ENCODE measurements at regions not wholly inside any gene's neighbourhood (a gene's known extent, or its start where the extent isn't known, plus 50 kb on each side); places are given as distances from the start of the nearest gene placed in this dataset.

GRCh38 chr18:30298769-30299168 lies 743.8 kb downstream of the DSC3 start:
- Histone ChIP-seq H4K20me1 (replicated peaks in 1 of 2; ENCODE audit: control insufficient read depth in 1 of 2, insufficient read depth in 2 of 2, low read length in 2 of 2) (no peaks in the 10 kb centered on the region), H2BK15ac (ENCODE audit: low read length) (no peak overlapping the region), H4K91ac (replicated peaks; ENCODE audit: insufficient read length, low read length) (no peak overlapping the region), H4K8ac (ENCODE audit: extremely low read depth, insufficient read depth, low read length) (no peak overlapping the region), H3K9ac (replicated peaks in 1 of 4; ENCODE audit: extremely low read depth in 1 of 4, low read depth in 3 of 4, low read length in 3 of 4) (no peak overlapping the region), H3K4ac (replicated peaks; ENCODE audit: insufficient read length, low read depth, low read length) (no peak overlapping the region), H3K4me2 (ENCODE audit: insufficient read depth in 1 of 2, low read depth in 2 of 2, low read length in 2 of 2) (no peak overlapping the region), H3K23me2 (ENCODE audit: low read depth, low read length) (no peaks in the 10 kb centered on the region), H3K27me3 (replicated peaks in 1 of 4; ENCODE audit: control insufficient read depth in 3 of 4, extremely low read depth in 1 of 4, insufficient read depth in 3 of 4, low read length in 3 of 4) (no peaks in the 10 kb centered on the region), H3K79me1 (ENCODE audit: low read depth, low read length) (no peaks in the 10 kb centered on the region), H3K4me3 (ENCODE audit: extremely low read depth in 1 of 4, insufficient read depth in 2 of 4, low read depth in 3 of 4, low read length in 4 of 4) (no peak overlapping the region), H2BK20ac (ENCODE audit: low read length) (no peak overlapping the region), H3K4me1 (replicated peaks in 1 of 4; ENCODE audit: control insufficient read depth in 3 of 4, insufficient read depth in 4 of 4, low read length in 3 of 4) (no peaks in the 10 kb centered on the region), H4K5ac (ENCODE audit: insufficient read length, low read depth, low read length) (no peak overlapping the region), H3K79me2 (ENCODE audit: control insufficient read depth in 1 of 2, insufficient read depth in 2 of 2, low read length in 2 of 2) (no peaks in the 10 kb centered on the region), H3K56ac (replicated peaks; ENCODE audit: insufficient read length, low read depth, low read length) (no peak overlapping the region), H3K36me3 (ENCODE audit: control insufficient read depth in 2 of 4, insufficient read depth in 4 of 4, low read length in 3 of 4) (no peaks in the 10 kb centered on the region), H3K23ac (ENCODE audit: insufficient read length) (no peak overlapping the region), H2BK5ac (ENCODE audit: low read depth, low read length) (no peak overlapping the region), H2AK5ac (ENCODE audit: low read depth, low read length) (no peak overlapping the region), H3K27ac (ENCODE audit: low read depth, low read length) (no peak overlapping the region), H3K9me3 (ENCODE audit: insufficient read depth in 2 of 2, low read depth in 1 of 2, low read length in 1 of 2) (no peaks in the 10 kb centered on the region), H3K18ac (ENCODE audit: extremely low read depth, low read length) (no peak overlapping the region), H2BK120ac (replicated peaks; ENCODE audit: low read depth, low read length) (no peak overlapping the region), H2BK12ac (ENCODE audit: low read depth, low read length) (no peak overlapping the region), H3K14ac (ENCODE audit: insufficient read length) (no peak overlapping the region), H2AFZ (ENCODE audit: low read length) (no peak overlapping the region)
- DNase-seq (ENCODE audit: low read depth in 1 of 2, low spot score in 2 of 2) (no peak), FAIRE-seq (no peak)
- TF ChIP-seq EP300 (IDR thresholded peaks at IDR 0.05; ENCODE audit: borderline replicate concordance in 1 of 2, low read depth in 2 of 2, low read length in 2 of 2), result no peak
- no peak for TF ChIP-seq YY1 (IDR thresholded peaks at IDR 0.05; ENCODE audit: low read depth, low read length)
- TF ChIP-seq ATF2 (IDR thresholded peaks at IDR 0.05; ENCODE audit: low read length), result no peak
- no peak for TF ChIP-seq CREB1 (IDR thresholded peaks at IDR 0.05)
- TF ChIP-seq HDAC6 (IDR thresholded peaks at IDR 0.05; ENCODE audit: low read depth, low read length), result no peak
- no peak for TF ChIP-seq KDM1A (IDR thresholded peaks at IDR 0.05; ENCODE audit: borderline replicate concordance, low read length)
- no peak for TF ChIP-seq CHD2 (IDR thresholded peaks at IDR 0.05; ENCODE audit: low read length)
- TF ChIP-seq CHD1 (IDR thresholded peaks at IDR 0.05; ENCODE audit: low read depth, low read length), result no peak
- no peak for TF ChIP-seq SIRT6 (IDR thresholded peaks at IDR 0.05; ENCODE audit: low read length)
- no peak for TF ChIP-seq POU5F1 (IDR thresholded peaks at IDR 0.05; ENCODE audit: low read depth, low read length)
- TF ChIP-seq KDM5A (IDR thresholded peaks at IDR 0.05; ENCODE audit: low read length), result no peak
- TF ChIP-seq EZH2 (IDR thresholded peaks at IDR 0.05; ENCODE audit: low read depth, low read length, severe bottlenecking), result no peak
- TF ChIP-seq CTBP2 (IDR thresholded peaks at IDR 0.05; ENCODE audit: borderline replicate concordance, insufficient read depth, insufficient read length, low read length), result no peak
- CTCF ChIA-PET (ENCODE audit: partially characterized antibody), result no interaction called here
- POLR2A ChIA-PET (ENCODE audit: partially characterized antibody), result no interaction called here
- 93% methylated on average over 2 of the region's 2 CpGs; no CpG with 5 or more reads in 1 of the 2 experiments for WGBS, 2 experiments (ENCODE audit: extremely low coverage in 1 of 2, insufficient coverage in 1 of 2, insufficient read length in 1 of 2, insufficient replicate concordance in 2 of 2, low coverage in 1 of 2, low lambda C conversion rate in 2 of 2, missing lambda C conversion rate in 1 of 2)
